C4-2B (cell line): ENCODE measurements at regions not wholly inside any gene's neighbourhood (a gene's known extent, or its start where the extent isn't known, plus 50 kb on each side); places are given as distances from the start of the nearest gene placed in this dataset.

Experiments
- CTCF ChIP-seq: fragments of 450-650 bp; conservative IDR thresholded peaks from 2 replicates; pipeline ENCODE4 v1.5.1; 2017; ENCODE audit warnings: mild to moderate bottlenecking
- ZFX ChIP-seq: fragments of 450-650 bp; IDR thresholded peaks from 2 replicates; pipeline ENCODE4 v1.6.1; 2017

- TF ChIP-seq CTCF, result no peak
- no peak for TF ChIP-seq ZFX
These were observed 87.9 kb upstream of the ITGA6 start for GRCh38 chr2:172339371-172340010.
